HG02610 (cell line): ENCODE measurements at regions not wholly inside any gene's neighbourhood (a gene's known extent, or its start where the extent isn't known, plus 50 kb on each side); places are given as distances from the start of the nearest gene placed in this dataset.

Source experiments
- ATAC-seq: cut with Tn5 transposase; IDR thresholded peaks from one replicate; pipeline ENCODE4 v1.9.1; 2021; ENCODE audit warnings: mild to moderate bottlenecking, moderate library complexity; ENCODE audit not compliant: unreplicated experiment

GRCh38 chr12:45585522-45586230 is 143.8 kb upstream of the ARID2 start:
- no peak for ATAC-seq

GRCh38 chr12:45586486-45586885 is 143.0 kb upstream of the ARID2 start:
- no peak for ATAC-seq

GRCh38 chr12:45587012-45587411 is 142.5 kb upstream of the ARID2 start:
- no peak for ATAC-seq

GRCh38 chr12:45587877-45588533 is 141.5 kb upstream of the ARID2 start:
- ATAC-seq = no peak

GRCh38 chr12:45590646-45591045 is 138.9 kb upstream of the ARID2 start:
- ATAC-seq = no peak

- no peak for ATAC-seq
Observed at GRCh38 chr12:45591635-45592034, 137.9 kb upstream of the ARID2 start.

- ATAC-seq = no peak
Observed at GRCh38 chr12:45596366-45596765, 133.1 kb upstream of the ARID2 start.

- no peak for ATAC-seq
Observed at GRCh38 chr12:45598336-45598735, 131.2 kb upstream of the ARID2 start.

- no peak for ATAC-seq
Observed at GRCh38 chr12:45598761-45599160, 130.7 kb upstream of the ARID2 start.

GRCh38 chr12:45599196-45599595 is 130.3 kb upstream of the ARID2 start:
- ATAC-seq = no peak

GRCh38 chr12:45601390-45601789 is 128.1 kb upstream of the ARID2 start:
- no peak for ATAC-seq

- ATAC-seq = no peak
Observed at GRCh38 chr12:45601888-45602287, 127.6 kb upstream of the ARID2 start.

GRCh38 chr12:45605624-45606023 is 123.9 kb upstream of the ARID2 start:
- ATAC-seq = no peak

- no peak for ATAC-seq
Observed at GRCh38 chr12:45611061-45611460, 118.4 kb upstream of the ARID2 start.

- no peak for ATAC-seq
Observed at GRCh38 chr12:45611495-45611894, 118.0 kb upstream of the ARID2 start.

- ATAC-seq = no peak
Observed at GRCh38 chr12:45612044-45612794, 117.3 kb upstream of the ARID2 start.

- ATAC-seq = no peak
Observed at GRCh38 chr12:45613296-45613695, 116.2 kb upstream of the ARID2 start.

- ATAC-seq = no peak
Observed at GRCh38 chr12:45613855-45614254, 115.7 kb upstream of the ARID2 start.

GRCh38 chr12:45615268-45615667 is 114.2 kb upstream of the ARID2 start:
- ATAC-seq = no peak

GRCh38 chr12:45619736-45620135 is 109.8 kb upstream of the ARID2 start:
- no peak for ATAC-seq

- no peak for ATAC-seq
Observed at GRCh38 chr12:45621703-45622102, 107.8 kb upstream of the ARID2 start.
